ENCODE measurements at regions not wholly inside any gene's neighbourhood (a gene's known extent, or its start where the extent isn't known, plus 50 kb on each side); places are given as distances from the start of the nearest gene placed in this dataset.

GRCh38 chr2:75862547-75862946 is 151.8 kb upstream of the GCFC2 start:
- TF ChIP-seq POLR2A (IDR thresholded peaks at IDR 0.05) (no peak), CTCF (IDR thresholded peaks at IDR 0.05) (no peak)
